ENCODE measurements at regions not wholly inside any gene's neighbourhood (a gene's known extent, or its start where the extent isn't known, plus 50 kb on each side); places are given as distances from the start of the nearest gene placed in this dataset.

DNA sequence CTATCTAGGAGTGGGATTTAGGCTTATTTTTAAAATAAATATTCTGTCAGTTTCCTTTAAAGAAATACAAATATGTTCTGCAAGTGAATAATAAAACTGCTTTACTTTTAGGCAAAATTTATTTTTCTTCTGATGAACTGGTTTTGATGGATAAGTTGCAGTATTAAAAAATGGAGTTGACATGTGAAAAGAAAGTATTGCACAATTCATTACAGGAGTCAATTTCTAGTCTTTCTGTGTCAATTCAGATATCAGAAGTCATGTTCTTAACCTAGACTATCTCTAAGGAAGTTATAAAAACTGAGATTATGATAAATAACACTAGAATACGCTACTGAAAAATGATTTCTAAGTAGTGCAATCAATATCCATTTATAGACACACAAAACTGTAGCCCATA is 270.2 kb upstream of the TMPRSS15 start:
- TF ChIP-seq, protein P1, sequence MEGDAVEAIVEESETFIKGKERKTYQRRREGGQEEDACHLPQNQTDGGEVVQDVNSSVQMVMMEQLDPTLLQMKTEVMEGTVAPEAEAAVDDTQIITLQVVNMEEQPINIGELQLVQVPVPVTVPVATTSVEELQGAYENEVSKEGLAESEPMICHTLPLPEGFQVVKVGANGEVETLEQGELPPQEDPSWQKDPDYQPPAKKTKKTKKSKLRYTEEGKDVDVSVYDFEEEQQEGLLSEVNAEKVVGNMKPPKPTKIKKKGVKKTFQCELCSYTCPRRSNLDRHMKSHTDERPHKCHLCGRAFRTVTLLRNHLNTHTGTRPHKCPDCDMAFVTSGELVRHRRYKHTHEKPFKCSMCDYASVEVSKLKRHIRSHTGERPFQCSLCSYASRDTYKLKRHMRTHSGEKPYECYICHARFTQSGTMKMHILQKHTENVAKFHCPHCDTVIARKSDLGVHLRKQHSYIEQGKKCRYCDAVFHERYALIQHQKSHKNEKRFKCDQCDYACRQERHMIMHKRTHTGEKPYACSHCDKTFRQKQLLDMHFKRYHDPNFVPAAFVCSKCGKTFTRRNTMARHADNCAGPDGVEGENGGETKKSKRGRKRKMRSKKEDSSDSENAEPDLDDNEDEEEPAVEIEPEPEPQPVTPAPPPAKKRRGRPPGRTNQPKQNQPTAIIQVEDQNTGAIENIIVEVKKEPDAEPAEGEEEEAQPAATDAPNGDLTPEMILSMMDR (IDR thresholded peaks at IDR 0.05 in 4 of 5, conservative IDR thresholded peaks at IDR 0.05 in 1 of 5), result no peak
- TF ChIP-seq POLR2A (IDR thresholded peaks at IDR 0.05), result no peak

All from gastrocnemius medialis (tissue), 4 donors.